Brain pericyte (primary cell): ENCODE measurements at regions not wholly inside any gene's neighbourhood (a gene's known extent, or its start where the extent isn't known, plus 50 kb on each side); places are given as distances from the start of the nearest gene placed in this dataset.

Source experiments
- DNase-seq: peaks from one replicate; pipeline ENCODE4 v3.0.0-alpha.2; 2012; ENCODE audit warnings: low read depth, low spot score

GRCh38 chr14:58783792-58784511 is 146.2 kb downstream of the DACT1 start:
- no peak for DNase-seq

- no peak for DNase-seq
Measured at GRCh38 chr14:58784931-58785330, 147.2 kb downstream of the DACT1 start.

GRCh38 chr14:58785701-58786100 is 147.9 kb downstream of the DACT1 start:
- no peak for DNase-seq

GRCh38 chr14:58787592-58787991 is 149.8 kb downstream of the DACT1 start:
- no peak for DNase-seq

GRCh38 chr14:58788655-58789503 is 151.1 kb downstream of the DACT1 start:
- DNase-seq, result no peak

GRCh38 chr14:58789736-58790135 is 152.0 kb downstream of the DACT1 start:
- DNase-seq, result no peak

GRCh38 chr14:58792416-58792815 is 154.7 kb downstream of the DACT1 start:
- no peak for DNase-seq

GRCh38 chr14:58793131-58793740 is 155.5 kb downstream of the DACT1 start:
- no peak for DNase-seq

GRCh38 chr14:58794993-58795762 is 157.4 kb downstream of the DACT1 start:
- no peak for DNase-seq

- no peak for DNase-seq
Measured at GRCh38 chr14:58796242-58797009, 158.7 kb downstream of the DACT1 start.

- no peak for DNase-seq
Measured at GRCh38 chr14:58797010-58797429, 159.3 kb downstream of the DACT1 start.

GRCh38 chr14:58798173-58798572 is 160.4 kb downstream of the DACT1 start:
- no peak for DNase-seq

- DNase-seq, result no peak
Measured at GRCh38 chr14:58801086-58801485, 163.3 kb downstream of the DACT1 start.

GRCh38 chr14:58805057-58805456 is 167.3 kb downstream of the DACT1 start:
- DNase-seq, result no peak

GRCh38 chr14:58805605-58806409 is 168.0 kb downstream of the DACT1 start:
- DNase-seq, result peak; percentile 86

GRCh38 chr14:58807191-58807590 is 169.4 kb downstream of the DACT1 start:
- DNase-seq, result no peak

GRCh38 chr14:58808828-58809227 is 171.1 kb downstream of the DACT1 start:
- DNase-seq, result peak; percentile 63

- DNase-seq, result no peak
Measured at GRCh38 chr14:58809520-58809919, 171.8 kb downstream of the DACT1 start.

- DNase-seq, result no peak
Measured at GRCh38 chr14:58812050-58812910, 174.5 kb downstream of the DACT1 start.
